SK-N-SH (cell line): ENCODE measurements at regions not wholly inside any gene's neighbourhood (a gene's known extent, or its start where the extent isn't known, plus 50 kb on each side); places are given as distances from the start of the nearest gene placed in this dataset.

Experiments used
- CTCF ChIA-PET: fragments of 300-600, 350-600 bp; formaldehyde crosslinking; extraction: SDS; loops from one replicate; lab custom pipeline; 2021; lab: Yijun Ruan, JAX
- POLR2A ChIA-PET: fragments of 350-600 bp; sonication (Branson Sonifier 250); formaldehyde crosslinking; extraction: SDS; loops from one replicate; lab custom pipeline; 2020; ENCODE audit warnings: antibody characterized with exemption, inconsistent platforms; lab: Yijun Ruan, JAX
- DNase-seq: peaks from one replicate; pipeline ENCODE4 v3.0.0; 2012
- H2AFZ ChIP-seq: fragments of 200-600 bp; sonication (generic); 2 replicates; pipeline ENCODE4 v1.8.1; 2016; ENCODE audit warnings: antibody characterized with exemption, mild to moderate bottlenecking, low read depth
- H3F3A ChIP-seq: fragments of 200-600 bp; sonication (generic); replicated peaks from 2 replicates; pipeline ENCODE3; 2016; ENCODE audit warnings: antibody characterized with exemption, mild to moderate bottlenecking; ENCODE audit not compliant: insufficient read depth
- H3K27ac ChIP-seq, 2 experiments: fragments of 200-500 bp in 1 of 2; fragments of 200-600 bp in 1 of 2; sonication (Bioruptor generic) in 1 of 2; sonication (generic), shearing (Covaris generic) in 1 of 2; 2 replicates each; pipeline versions ENCODE4 v1.5.1 to v1.6.1; 2014 to 2016; ENCODE audit warnings: low read depth in 2 of 2, inconsistent platforms in 1 of 2, low read length in 1 of 2, mild to moderate bottlenecking in 1 of 2, mixed read lengths in 1 of 2
- H3K27me3 ChIP-seq: fragments of 200-600 bp; sonication (generic), shearing (Covaris generic); 2 replicates; pipeline ENCODE4 v1.6.1; 2016; ENCODE audit warnings: mixed run types; ENCODE audit not compliant: insufficient read depth
- H3K36me3 ChIP-seq, 2 experiments: fragments of 200-500 bp in 1 of 2; fragments of 200-600 bp in 1 of 2; sonication (Bioruptor generic) in 1 of 2; sonication (generic) in 1 of 2; replicated peaks in 1 of 2; 2 replicates each; pipeline versions ENCODE3 to v1.5.1; 2014 to 2016; ENCODE audit warnings: low read length in 1 of 2, mild to moderate bottlenecking in 1 of 2; ENCODE audit not compliant: insufficient read depth in 2 of 2, control insufficient read depth in 1 of 2
- H3K4me1 ChIP-seq, 2 experiments: fragments of 200-500 bp in 1 of 2; fragments of 200-600 bp in 1 of 2; sonication (Bioruptor generic) in 1 of 2; sonication (generic), shearing (Covaris generic) in 1 of 2; 2 replicates each; pipeline versions ENCODE4 v1.5.1 to v1.6.1; 2014 to 2016; ENCODE audit warnings: low read depth in 1 of 2, low read length in 1 of 2, mixed run types in 1 of 2; ENCODE audit not compliant: insufficient read depth in 2 of 2, control insufficient read depth in 1 of 2
- H3K4me2 ChIP-seq: fragments of 200-600 bp; sonication (generic), shearing (Covaris generic); 2 replicates; pipeline ENCODE4 v1.6.1; 2017; ENCODE audit warnings: mixed run types
- H3K4me3 ChIP-seq, 2 experiments: fragments of 200-500 bp in 1 of 2; fragments of 200-600 bp in 1 of 2; sonication (Bioruptor generic) in 1 of 2; sonication (generic), shearing (Covaris generic) in 1 of 2; 2 replicates each; pipeline versions ENCODE4 v1.5.1 to v1.8.1; 2014 to 2016; ENCODE audit warnings: low read depth in 2 of 2, inconsistent platforms in 1 of 2, low read length in 1 of 2, mild to moderate bottlenecking in 1 of 2, mixed read lengths in 1 of 2, moderate library complexity in 1 of 2
- H3K79me2 ChIP-seq: fragments of 200-600 bp; sonication (generic); 2 replicates; pipeline ENCODE4 v1.8.1; 2017; ENCODE audit warnings: mild to moderate bottlenecking; ENCODE audit not compliant: insufficient read depth
- H3K9ac ChIP-seq: fragments of 200-600 bp; sonication (generic); 2 replicates; pipeline ENCODE4 v1.6.1; 2017; ENCODE audit warnings: mixed run types
- H3K9me2 ChIP-seq: fragments of 200-600 bp; sonication (generic); 2 replicates; pipeline ENCODE4 v1.6.1; 2017; ENCODE audit warnings: mixed run types
- H3K9me3 ChIP-seq: fragments of 200-600 bp; sonication (generic); 2 replicates; pipeline ENCODE4 v1.6.1; 2017; ENCODE audit warnings: mixed run types, mild to moderate bottlenecking, moderate library complexity
- H4K20me1 ChIP-seq: fragments of 200-600 bp; sonication (generic); 2 replicates; pipeline ENCODE4 v1.6.1; 2017; ENCODE audit warnings: mild to moderate bottlenecking, mixed run types; ENCODE audit not compliant: insufficient read depth
- CHD2 ChIP-seq: fragments of 150-350 bp; IDR thresholded peaks from 2 replicates; pipeline ENCODE4 v1.6.1; 2018; ENCODE audit warnings: low read length; ENCODE audit not compliant: partially characterized antibody
- ELF1 ChIP-seq: IDR thresholded peaks from 2 replicates; pipeline ENCODE4 v1.4.0; 2012
- EZH2phosphoT487 ChIP-seq: fragments of 200-600 bp; sonication (generic); IDR thresholded peaks from 2 replicates; pipeline ENCODE4 v1.6.1; 2017; ENCODE audit warnings: low read depth, mixed run types, mild to moderate bottlenecking, antibody characterized with exemption, moderate library complexity, borderline replicate concordance
- FOSL2 ChIP-seq: IDR thresholded peaks from 2 replicates; pipeline ENCODE4 v1.4.0; 2012; ENCODE audit warnings: low read depth, mild to moderate bottlenecking, moderate library complexity, borderline replicate concordance
- FOXJ3 ChIP-seq: sonication (generic); formaldehyde crosslinking; IDR thresholded peaks from 2 replicates; pipeline ENCODE4 v1.5.1; 2020; ENCODE audit warnings: mild to moderate bottlenecking, missing genetic modification reagents
- GABPA ChIP-seq: IDR thresholded peaks from 2 replicates; pipeline ENCODE4 v1.4.0; 2012; ENCODE audit warnings: low read depth, mild to moderate bottlenecking
- IRF3 ChIP-seq: fragments of 150-350 bp; IDR thresholded peaks from 2 replicates; pipeline ENCODE4 v1.6.1; 2016; ENCODE audit warnings: mild to moderate bottlenecking, low read depth, low read length
- MXI1 ChIP-seq: IDR thresholded peaks from 2 replicates; pipeline ENCODE4 v1.6.1; 2012; ENCODE audit warnings: mild to moderate bottlenecking, low read depth, low read length, improper control_type of control experiment
- NRF1 ChIP-seq: IDR thresholded peaks from 2 replicates; pipeline ENCODE4 v1.6.1; 2012; ENCODE audit warnings: low read depth, mild to moderate bottlenecking, low read length
- POLR2AphosphoS5 ChIP-seq: IDR thresholded peaks from 2 replicates; pipeline ENCODE4 v1.6.1; 2012; ENCODE audit warnings: low read depth, low read length
- RAD21 ChIP-seq: IDR thresholded peaks from 2 replicates; pipeline ENCODE4 v1.6.1; 2012; ENCODE audit warnings: mild to moderate bottlenecking, low read length
- RFX5 ChIP-seq: IDR thresholded peaks from 2 replicates; pipeline ENCODE4 v1.6.1; 2012; ENCODE audit warnings: mild to moderate bottlenecking, improper control_type of control experiment, low read length
- SIN3A ChIP-seq: IDR thresholded peaks from 2 replicates; pipeline ENCODE4 v1.6.1; 2012; ENCODE audit warnings: low read depth, mild to moderate bottlenecking, low read length, moderate library complexity, borderline replicate concordance
- TCF12 ChIP-seq: IDR thresholded peaks from 2 replicates; pipeline ENCODE4 v1.4.0; 2012
- TEAD4 ChIP-seq: IDR thresholded peaks from 2 replicates; pipeline ENCODE4 v1.4.0; 2012; ENCODE audit warnings: mild to moderate bottlenecking, borderline replicate concordance; ENCODE audit not compliant: insufficient read depth
- WGBS: methylation state at CpG from one replicate; pipeline ENCODE4 v1.1.6; 2017; ENCODE audit warnings: low lambda C conversion rate; 5-methylcytosine and 5-hydroxymethylcytosine counted together
- TF ChIP-seq, protein P1 (sequence below): IDR thresholded peaks from 2 replicates; pipeline ENCODE4 v1.6.1; 2012; ENCODE audit warnings: mild to moderate bottlenecking, low read depth, low read length, moderate library complexity
- TF ChIP-seq, protein P2 (sequence below): fragments of 200-600 bp; sonication (generic); IDR thresholded peaks from 2 replicates; pipeline ENCODE4 v1.6.1; 2017; ENCODE audit warnings: antibody characterized with exemption, mild to moderate bottlenecking, moderate library complexity

DNA sequence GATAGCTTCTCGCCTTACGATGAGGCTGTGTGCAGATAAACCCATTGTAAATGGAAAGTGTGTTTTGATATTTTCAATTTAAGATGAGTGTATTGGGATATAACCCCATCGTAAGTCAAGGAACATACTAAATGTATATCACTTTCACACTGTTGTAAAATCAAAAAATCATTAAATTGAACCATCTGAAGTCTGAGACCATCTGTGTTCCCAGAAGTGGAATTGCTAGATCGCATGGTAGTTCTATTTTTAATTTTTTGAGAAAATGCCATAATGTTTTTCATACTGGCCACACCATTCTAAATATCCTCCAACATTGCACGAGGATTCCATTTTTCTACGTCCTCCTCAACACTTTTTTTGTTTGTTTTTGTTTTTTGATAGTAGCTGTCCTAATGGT is 209.1 kb upstream of the MTPN start:
- no peaks in the 10 kb centered on the region for H3K9me2 ChIP-seq
- WGBS: 35% methylated on average over 6 of the region's 6 CpGs
- H3K27me3 ChIP-seq: no peaks in the 10 kb centered on the region
- TF ChIP-seq MXI1 (no peak), RAD21 (no peak), TCF12 (no peak), NRF1 (no peak), SIN3A (no peak), IRF3 (no peak), RFX5 (no peak)
- TF ChIP-seq, protein P1, sequence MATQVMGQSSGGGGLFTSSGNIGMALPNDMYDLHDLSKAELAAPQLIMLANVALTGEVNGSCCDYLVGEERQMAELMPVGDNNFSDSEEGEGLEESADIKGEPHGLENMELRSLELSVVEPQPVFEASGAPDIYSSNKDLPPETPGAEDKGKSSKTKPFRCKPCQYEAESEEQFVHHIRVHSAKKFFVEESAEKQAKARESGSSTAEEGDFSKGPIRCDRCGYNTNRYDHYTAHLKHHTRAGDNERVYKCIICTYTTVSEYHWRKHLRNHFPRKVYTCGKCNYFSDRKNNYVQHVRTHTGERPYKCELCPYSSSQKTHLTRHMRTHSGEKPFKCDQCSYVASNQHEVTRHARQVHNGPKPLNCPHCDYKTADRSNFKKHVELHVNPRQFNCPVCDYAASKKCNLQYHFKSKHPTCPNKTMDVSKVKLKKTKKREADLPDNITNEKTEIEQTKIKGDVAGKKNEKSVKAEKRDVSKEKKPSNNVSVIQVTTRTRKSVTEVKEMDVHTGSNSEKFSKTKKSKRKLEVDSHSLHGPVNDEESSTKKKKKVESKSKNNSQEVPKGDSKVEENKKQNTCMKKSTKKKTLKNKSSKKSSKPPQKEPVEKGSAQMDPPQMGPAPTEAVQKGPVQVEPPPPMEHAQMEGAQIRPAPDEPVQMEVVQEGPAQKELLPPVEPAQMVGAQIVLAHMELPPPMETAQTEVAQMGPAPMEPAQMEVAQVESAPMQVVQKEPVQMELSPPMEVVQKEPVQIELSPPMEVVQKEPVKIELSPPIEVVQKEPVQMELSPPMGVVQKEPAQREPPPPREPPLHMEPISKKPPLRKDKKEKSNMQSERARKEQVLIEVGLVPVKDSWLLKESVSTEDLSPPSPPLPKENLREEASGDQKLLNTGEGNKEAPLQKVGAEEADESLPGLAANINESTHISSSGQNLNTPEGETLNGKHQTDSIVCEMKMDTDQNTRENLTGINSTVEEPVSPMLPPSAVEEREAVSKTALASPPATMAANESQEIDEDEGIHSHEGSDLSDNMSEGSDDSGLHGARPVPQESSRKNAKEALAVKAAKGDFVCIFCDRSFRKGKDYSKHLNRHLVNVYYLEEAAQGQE: no peak
- TF ChIP-seq, all 33 proteins: peak for 0
- DNase-seq: no peak
- no peaks in the 10 kb centered on the region for H3K4me1 ChIP-seq
- 0 out of 2 replicates have a peak, but pooled peaks cover 3% of the 10 kb centered on the region for H3K9me3 ChIP-seq
- POLR2A ChIA-PET: no interaction called here
- H3K27ac ChIP-seq: no peak overlapping the region
- H3K36me3 ChIP-seq: no peaks in the 10 kb centered on the region
- no peak overlapping the region for H3K9ac ChIP-seq
- H3K4me3 ChIP-seq: no peak overlapping the region
- no peaks in the 10 kb centered on the region for H3F3A ChIP-seq
- no peak overlapping the region for H2AFZ ChIP-seq
- no peak overlapping the region for H3K4me2 ChIP-seq
- no peaks in the 10 kb centered on the region for H3K79me2 ChIP-seq
- H4K20me1 ChIP-seq: no peaks in the 10 kb centered on the region
- CTCF ChIA-PET: interaction anchor here (1.9 kb wide), 1 partner anchor 27 kb away, joined by 4 read pairs; no protein-coding TSS in a partner anchor

GRCh38 chr7:136184719-136185118 is 207.6 kb upstream of the MTPN start:
- H2AFZ ChIP-seq: no peak overlapping the region
- WGBS: 9% methylated on average over 2 of the region's 2 CpGs
- H3K9me2 ChIP-seq: no peaks in the 10 kb centered on the region
- no peak overlapping the region for H3K4me2 ChIP-seq
- no peak overlapping the region for H3K27ac ChIP-seq
- no peaks in the 10 kb centered on the region for H4K20me1 ChIP-seq
- no peaks in the 10 kb centered on the region for H3K79me2 ChIP-seq
- H3K9me3 ChIP-seq: no peaks in the 10 kb centered on the region
- H3K36me3 ChIP-seq: no peaks in the 10 kb centered on the region
- CTCF ChIA-PET: interaction anchor here (0.6 to 1.9 kb wide), 4 partner anchors 8 to 456 kb away, joined by 3 to 4 read pairs (median 3); no protein-coding TSS in a partner anchor
- POLR2A ChIA-PET: no interaction called here
- no peak overlapping the region for H3K9ac ChIP-seq
- peaks cover 0 to 5% of the 10 kb centered on the region in 2 experiments; a peak in 1 of 4 replicates for H3K4me1 ChIP-seq
- TF ChIP-seq FOXJ3 (CRISPR knock-in tag) (no peak), NRF1 (no peak), CHD2 (no peak), POLR2AphosphoS5 (no peak), IRF3 (no peak), FOSL2 (no peak), EZH2phosphoT487 (no peak), GABPA (no peak), ELF1 (no peak), TEAD4 (no peak)
- TF ChIP-seq, protein P2, sequence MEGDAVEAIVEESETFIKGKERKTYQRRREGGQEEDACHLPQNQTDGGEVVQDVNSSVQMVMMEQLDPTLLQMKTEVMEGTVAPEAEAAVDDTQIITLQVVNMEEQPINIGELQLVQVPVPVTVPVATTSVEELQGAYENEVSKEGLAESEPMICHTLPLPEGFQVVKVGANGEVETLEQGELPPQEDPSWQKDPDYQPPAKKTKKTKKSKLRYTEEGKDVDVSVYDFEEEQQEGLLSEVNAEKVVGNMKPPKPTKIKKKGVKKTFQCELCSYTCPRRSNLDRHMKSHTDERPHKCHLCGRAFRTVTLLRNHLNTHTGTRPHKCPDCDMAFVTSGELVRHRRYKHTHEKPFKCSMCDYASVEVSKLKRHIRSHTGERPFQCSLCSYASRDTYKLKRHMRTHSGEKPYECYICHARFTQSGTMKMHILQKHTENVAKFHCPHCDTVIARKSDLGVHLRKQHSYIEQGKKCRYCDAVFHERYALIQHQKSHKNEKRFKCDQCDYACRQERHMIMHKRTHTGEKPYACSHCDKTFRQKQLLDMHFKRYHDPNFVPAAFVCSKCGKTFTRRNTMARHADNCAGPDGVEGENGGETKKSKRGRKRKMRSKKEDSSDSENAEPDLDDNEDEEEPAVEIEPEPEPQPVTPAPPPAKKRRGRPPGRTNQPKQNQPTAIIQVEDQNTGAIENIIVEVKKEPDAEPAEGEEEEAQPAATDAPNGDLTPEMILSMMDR: no peak
- no peaks in the 10 kb centered on the region for H3K27me3 ChIP-seq
- DNase-seq: no peak
- H3F3A ChIP-seq: no peaks in the 10 kb centered on the region
- H3K4me3 ChIP-seq: no peak overlapping the region
